ENCODE measurements at regions not wholly inside any gene's neighbourhood (a gene's known extent, or its start where the extent isn't known, plus 50 kb on each side); places are given as distances from the start of the nearest gene placed in this dataset.

GRCh38 chr17:13194887-13195286 is 177.1 kb upstream of the ELAC2 start:
- TF ChIP-seq, protein P1, sequence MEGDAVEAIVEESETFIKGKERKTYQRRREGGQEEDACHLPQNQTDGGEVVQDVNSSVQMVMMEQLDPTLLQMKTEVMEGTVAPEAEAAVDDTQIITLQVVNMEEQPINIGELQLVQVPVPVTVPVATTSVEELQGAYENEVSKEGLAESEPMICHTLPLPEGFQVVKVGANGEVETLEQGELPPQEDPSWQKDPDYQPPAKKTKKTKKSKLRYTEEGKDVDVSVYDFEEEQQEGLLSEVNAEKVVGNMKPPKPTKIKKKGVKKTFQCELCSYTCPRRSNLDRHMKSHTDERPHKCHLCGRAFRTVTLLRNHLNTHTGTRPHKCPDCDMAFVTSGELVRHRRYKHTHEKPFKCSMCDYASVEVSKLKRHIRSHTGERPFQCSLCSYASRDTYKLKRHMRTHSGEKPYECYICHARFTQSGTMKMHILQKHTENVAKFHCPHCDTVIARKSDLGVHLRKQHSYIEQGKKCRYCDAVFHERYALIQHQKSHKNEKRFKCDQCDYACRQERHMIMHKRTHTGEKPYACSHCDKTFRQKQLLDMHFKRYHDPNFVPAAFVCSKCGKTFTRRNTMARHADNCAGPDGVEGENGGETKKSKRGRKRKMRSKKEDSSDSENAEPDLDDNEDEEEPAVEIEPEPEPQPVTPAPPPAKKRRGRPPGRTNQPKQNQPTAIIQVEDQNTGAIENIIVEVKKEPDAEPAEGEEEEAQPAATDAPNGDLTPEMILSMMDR (conservative IDR thresholded peaks at IDR 0.05; ENCODE audit: control insufficient read depth, insufficient read depth, low read depth, low read length): no peak
- no peak for DNase-seq (ENCODE audit: low read depth)

GRCh38 chr17:13182854-13183253 is 165.0 kb upstream of the ELAC2 start:
- DNase-seq (ENCODE audit: low read depth): no peak
- H3K4me3 ChIP-seq (ENCODE audit: control insufficient read depth, low read depth, low read length): no peak overlapping the region
- TF ChIP-seq, protein P1 (conservative IDR thresholded peaks at IDR 0.05; ENCODE audit: control insufficient read depth, insufficient read depth, low read depth, low read length): no peak

More at GRCh38 chr17:13194887-13195286, 177.1 kb upstream of the ELAC2 start:
- H3K4me3 ChIP-seq (ENCODE audit: control insufficient read depth, low read depth, low read length): no peak overlapping the region

DNA sequence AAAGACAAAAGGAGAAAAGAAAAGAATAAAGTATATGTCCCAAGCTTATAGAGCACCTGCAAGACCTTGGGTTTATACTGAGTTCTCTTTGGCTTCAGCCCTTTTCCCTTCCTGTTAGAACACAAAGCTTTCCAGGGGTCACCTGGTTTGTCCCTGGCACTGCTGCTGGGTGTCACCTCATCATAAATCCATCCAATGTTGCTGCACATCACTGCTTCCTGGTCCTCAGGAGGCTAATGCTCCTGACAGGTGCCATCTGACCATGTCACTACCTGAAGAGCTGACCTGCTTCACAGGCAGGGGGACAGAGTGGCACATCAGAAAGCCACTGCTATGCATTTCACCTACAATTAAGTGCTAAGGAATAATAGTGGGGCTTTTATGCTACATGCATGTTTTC is 164.6 kb upstream of the ELAC2 start:
- H3K4me3 ChIP-seq (ENCODE audit: control insufficient read depth, low read depth, low read length): no peak overlapping the region
- TF ChIP-seq, protein P1 (conservative IDR thresholded peaks at IDR 0.05; ENCODE audit: control insufficient read depth, insufficient read depth, low read depth, low read length): no peak
- no peak for DNase-seq (ENCODE audit: low read depth)

- TF ChIP-seq, protein P1 (conservative IDR thresholded peaks at IDR 0.05; ENCODE audit: control insufficient read depth, insufficient read depth, low read depth, low read length): no peak
- no peak overlapping the region for H3K4me3 ChIP-seq (ENCODE audit: control insufficient read depth, low read depth, low read length)
- DNase-seq (ENCODE audit: low read depth): no peak
Observed at GRCh38 chr17:13181683-13182082, 163.9 kb upstream of the ELAC2 start.

GRCh38 chr17:13176436-13176835 is 158.6 kb upstream of the ELAC2 start:
- DNase-seq (ENCODE audit: low read depth): no peak
- TF ChIP-seq, protein P1 (conservative IDR thresholded peaks at IDR 0.05; ENCODE audit: control insufficient read depth, insufficient read depth, low read depth, low read length): no peak
- no peak overlapping the region for H3K4me3 ChIP-seq (ENCODE audit: control insufficient read depth, low read depth, low read length)

GRCh38 chr17:13171790-13172189 is 154.0 kb upstream of the ELAC2 start:
- H3K4me3 ChIP-seq (ENCODE audit: control insufficient read depth, low read depth, low read length): no peak overlapping the region
- DNase-seq (ENCODE audit: low read depth): no peak
- TF ChIP-seq, protein P1 (conservative IDR thresholded peaks at IDR 0.05; ENCODE audit: control insufficient read depth, insufficient read depth, low read depth, low read length): no peak

- no peak for DNase-seq (ENCODE audit: low read depth)
- TF ChIP-seq, protein P1 (conservative IDR thresholded peaks at IDR 0.05; ENCODE audit: control insufficient read depth, insufficient read depth, low read depth, low read length): no peak
- no peak overlapping the region for H3K4me3 ChIP-seq (ENCODE audit: control insufficient read depth, low read depth, low read length)
Observed at GRCh38 chr17:13162361-13162760, 144.5 kb upstream of the ELAC2 start.

Measured in fibroblast of mammary gland (primary cell).